H1 (cell line): ENCODE measurements at regions not wholly inside any gene's neighbourhood (a gene's known extent, or its start where the extent isn't known, plus 50 kb on each side); places are given as distances from the start of the nearest gene placed in this dataset.

Experiments used
- POLR2A ChIP-seq, 2 experiments: IDR thresholded peaks; 1 replicate in 1 of 2; 2 replicates in 1 of 2; pipeline ENCODE4 v1.6.1; 2011; ENCODE audit warnings: low read depth in 2 of 2, low read length in 2 of 2, mild to moderate bottlenecking in 2 of 2; ENCODE audit errors: control extremely low read depth in 1 of 2

DNA sequence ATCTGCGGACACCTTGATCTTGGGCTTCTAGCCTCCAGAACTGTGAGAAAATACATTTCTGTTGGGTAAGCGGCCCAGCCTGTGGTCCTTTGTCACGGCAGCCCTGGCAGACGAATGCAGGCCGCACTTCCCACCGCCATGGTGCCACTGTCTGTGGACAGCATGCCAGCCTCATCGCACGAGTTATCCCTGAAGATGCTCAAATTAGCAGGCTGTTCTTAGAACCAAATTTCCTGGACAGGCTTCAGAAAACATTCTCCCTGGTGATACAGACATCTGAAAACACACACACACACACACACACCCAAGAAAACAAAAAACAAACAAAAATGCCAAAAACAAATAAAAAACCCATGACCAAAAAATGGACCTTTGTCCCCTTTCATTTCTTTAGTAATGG is 343.5 kb upstream of the GATB start (continued):
- no peak for TF ChIP-seq POLR2A (IDR thresholded peaks at IDR 0.05; ENCODE audit: control extremely low read depth in 1 of 2, low read depth in 2 of 2, low read length in 2 of 2)
